ENCODE measurements at regions not wholly inside any gene's neighbourhood (a gene's known extent, or its start where the extent isn't known, plus 50 kb on each side); places are given as distances from the start of the nearest gene placed in this dataset.

DNA sequence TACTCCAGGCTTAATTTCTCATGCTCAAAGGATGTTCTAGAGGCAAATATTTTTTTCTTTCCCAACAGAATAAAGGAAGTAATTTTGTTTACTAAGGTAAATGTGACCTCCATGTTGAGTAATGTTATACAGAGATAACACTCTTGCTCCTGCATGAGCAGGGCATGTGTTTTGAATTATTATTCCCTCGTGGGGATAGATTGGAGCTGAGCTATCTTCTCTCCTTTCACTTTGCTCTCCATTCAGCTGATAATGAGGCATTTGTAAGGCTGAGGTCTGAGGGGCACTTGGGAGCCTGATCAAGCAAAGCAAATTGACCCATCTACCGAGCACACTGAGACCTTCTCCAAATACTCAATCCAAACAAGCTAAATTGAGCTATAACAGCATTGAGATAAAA lies 50.7 kb upstream of the GHITM start:
- TF ChIP-seq CTCF (IDR thresholded peaks at IDR 0.05) (no peak), POLR2A (IDR thresholded peaks at IDR 0.05; ENCODE audit: low read length) (no peak), CHD4 (IDR thresholded peaks at IDR 0.05; ENCODE audit: borderline replicate concordance) (no peak), ELK1 (IDR thresholded peaks at IDR 0.05; ENCODE audit: low read depth, low read length) (no peak)

All from A549 (cell line).